ENCODE measurements at regions not wholly inside any gene's neighbourhood (a gene's known extent, or its start where the extent isn't known, plus 50 kb on each side); places are given as distances from the start of the nearest gene placed in this dataset.

- no peak overlapping the region for H4K5ac ChIP-seq (ENCODE audit: insufficient read length, low read depth, low read length)
- H3K27ac ChIP-seq (ENCODE audit: low read depth, low read length): no peak overlapping the region
- no peak overlapping the region for H2BK20ac ChIP-seq (ENCODE audit: low read length)
- H3K4ac ChIP-seq (replicated peaks; ENCODE audit: insufficient read length, low read depth, low read length): no peak overlapping the region
- no peak overlapping the region for H2BK12ac ChIP-seq (ENCODE audit: low read depth, low read length)
- no peak overlapping the region for H3K4me2 ChIP-seq (ENCODE audit: insufficient read depth in 1 of 2, low read depth in 2 of 2, low read length in 2 of 2)
- H3K79me2 ChIP-seq (ENCODE audit: control insufficient read depth in 1 of 2, insufficient read depth in 2 of 2, low read length in 2 of 2): no peaks in the 10 kb centered on the region
- no peaks in the 10 kb centered on the region for H3K9me3 ChIP-seq (ENCODE audit: insufficient read depth in 2 of 2, low read depth in 1 of 2, low read length in 1 of 2)
- no peak overlapping the region for H4K8ac ChIP-seq (ENCODE audit: extremely low read depth, insufficient read depth, low read length)
- no peak overlapping the region for H3K18ac ChIP-seq (ENCODE audit: extremely low read depth, low read length)
- peaks cover 0 to 2% (median 0%) of the 10 kb centered on the region in 4 experiments; a peak in 1 of 7 replicates for H3K4me1 ChIP-seq (replicated peaks in 1 of 4; ENCODE audit: control insufficient read depth in 3 of 4, insufficient read depth in 4 of 4, low read length in 3 of 4)
- no peaks in the 10 kb centered on the region for H3K79me1 ChIP-seq (ENCODE audit: low read depth, low read length)
- no peak for FAIRE-seq
- H3K4me3 ChIP-seq (ENCODE audit: extremely low read depth in 1 of 4, insufficient read depth in 2 of 4, low read depth in 3 of 4, low read length in 4 of 4): no peak overlapping the region
- no peaks in the 10 kb centered on the region for H3K23me2 ChIP-seq (ENCODE audit: low read depth, low read length)
- no peak overlapping the region for H3K23ac ChIP-seq (ENCODE audit: insufficient read length)
- H3K14ac ChIP-seq (ENCODE audit: insufficient read length): no peak overlapping the region
- H4K91ac ChIP-seq (replicated peaks; ENCODE audit: insufficient read length, low read length): no peak overlapping the region
- ChIA-PET POLR2A (ENCODE audit: partially characterized antibody) (no interaction called here), CTCF (ENCODE audit: partially characterized antibody) (interaction anchor here (1.1 kb wide), 1 partner anchor 11 kb away, joined by 3 read pairs; no protein-coding TSS in a partner anchor)
- no peaks in the 10 kb centered on the region for H3K36me3 ChIP-seq (ENCODE audit: control insufficient read depth in 2 of 4, insufficient read depth in 4 of 4, low read length in 3 of 4)
- H2AFZ ChIP-seq (ENCODE audit: low read length): no peak overlapping the region
- no peak overlapping the region for H3K9ac ChIP-seq (replicated peaks in 1 of 4; ENCODE audit: extremely low read depth in 1 of 4, low read depth in 3 of 4, low read length in 3 of 4)
- DNase-seq (ENCODE audit: low read depth in 1 of 2, low spot score in 2 of 2): no peak
- H3K27me3 ChIP-seq (replicated peaks in 1 of 4; ENCODE audit: control insufficient read depth in 3 of 4, extremely low read depth in 1 of 4, insufficient read depth in 3 of 4, low read length in 3 of 4): no peaks in the 10 kb centered on the region
- no peak overlapping the region for H2BK15ac ChIP-seq (ENCODE audit: low read length)
- H2BK120ac ChIP-seq (replicated peaks; ENCODE audit: low read depth, low read length): no peak overlapping the region
- no peak overlapping the region for H2AK5ac ChIP-seq (ENCODE audit: low read depth, low read length)
- 93% methylated on average over 2 of the region's 2 CpGs; no CpG with 5 or more reads in 1 of the 2 experiments for WGBS, 2 experiments (ENCODE audit: extremely low coverage in 1 of 2, insufficient coverage in 1 of 2, insufficient read length in 1 of 2, insufficient replicate concordance in 2 of 2, low coverage in 1 of 2, low lambda C conversion rate in 2 of 2, missing lambda C conversion rate in 1 of 2)
- no peak overlapping the region for H3K56ac ChIP-seq (replicated peaks; ENCODE audit: insufficient read length, low read depth, low read length)
- no peaks in the 10 kb centered on the region for H4K20me1 ChIP-seq (replicated peaks in 1 of 2; ENCODE audit: control insufficient read depth in 1 of 2, insufficient read depth in 2 of 2, low read length in 2 of 2)
- H2BK5ac ChIP-seq (ENCODE audit: low read depth, low read length): no peak overlapping the region
- TF ChIP-seq CREB1 (IDR thresholded peaks at IDR 0.05): no peak
- TF ChIP-seq SRF (IDR thresholded peaks at IDR 0.05; ENCODE audit: low read depth, low read length): no peak
- no peak for TF ChIP-seq POLR2A (IDR thresholded peaks at IDR 0.05; ENCODE audit: control extremely low read depth in 1 of 2, low read depth in 2 of 2, low read length in 2 of 2)
- TF ChIP-seq MAFK (IDR thresholded peaks at IDR 0.05; ENCODE audit: low read depth, low read length): no peak
- TF ChIP-seq RAD21 (IDR thresholded peaks at IDR 0.05 in 1 of 2, conservative IDR thresholded peaks at IDR 0.05 in 1 of 2; ENCODE audit: low read depth in 2 of 2, low read length in 2 of 2): no peak
- no peak for TF ChIP-seq PHF8 (conservative IDR thresholded peaks at IDR 0.05; ENCODE audit: low read depth, low read length)
- no peak for TF ChIP-seq FOSL1 (IDR thresholded peaks at IDR 0.05; ENCODE audit: insufficient read depth, low read depth, low read length)
- no peak for TF ChIP-seq GTF2F1 (IDR thresholded peaks at IDR 0.05; ENCODE audit: borderline replicate concordance, low read depth, low read length)
- no peak for TF ChIP-seq CBX5 (IDR thresholded peaks at IDR 0.05; ENCODE audit: low read depth, low read length)
- TF ChIP-seq RNF2 (IDR thresholded peaks at IDR 0.05; ENCODE audit: borderline replicate concordance, low read depth, low read length, missing control alignments, poor library complexity, severe bottlenecking): no peak
- TF ChIP-seq HDAC6 (IDR thresholded peaks at IDR 0.05; ENCODE audit: low read depth, low read length): no peak
- no peak for TF ChIP-seq CHD1 (IDR thresholded peaks at IDR 0.05; ENCODE audit: low read depth, low read length)
- no peak for TF ChIP-seq KDM1A (IDR thresholded peaks at IDR 0.05; ENCODE audit: borderline replicate concordance, low read length)
- no peak for TF ChIP-seq EZH2 (IDR thresholded peaks at IDR 0.05; ENCODE audit: low read depth, low read length, severe bottlenecking)
- TF ChIP-seq CTBP2 (IDR thresholded peaks at IDR 0.05; ENCODE audit: borderline replicate concordance, insufficient read depth, insufficient read length, low read length): no peak
These were observed 270.2 kb upstream of the RIOK2 start for GRCh38 chr5:97453263-97453662.

Data from H1 (cell line).